Peyer's patch (tissue), 4 donors: ENCODE measurements at regions not wholly inside any gene's neighbourhood (a gene's known extent, or its start where the extent isn't known, plus 50 kb on each side); places are given as distances from the start of the nearest gene placed in this dataset.

Source experiments
- CTCF ChIP-seq, 6 experiments: fragments of 450-650 bp in 4 of 6; fragments of 200-600 bp in 2 of 6; sonication (generic) in 1 of 6; IDR thresholded peaks; one replicate each; pipeline ENCODE4 v1.5.1; 2017 to 2019; ENCODE audit warnings: antibody characterized with exemption in 6 of 6, mild to moderate bottlenecking in 3 of 6, moderate library complexity in 1 of 6
- POLR2A ChIP-seq, 2 donors: fragments of 450-650 bp; IDR thresholded peaks; one replicate each; pipeline ENCODE4 v1.5.1; 2017; ENCODE audit warnings: antibody characterized with exemption in 2 of 2, mild to moderate bottlenecking in 2 of 2, moderate library complexity in 2 of 2

- TF ChIP-seq CTCF (IDR thresholded peaks at IDR 0.05) (no peak), POLR2A (IDR thresholded peaks at IDR 0.05) (no peak)
Observed at GRCh38 chr4:11777447-11777846, 348.8 kb upstream of the HS3ST1 start.
